Astrocyte (in vitro differentiated cells and primary cell): ENCODE measurements at regions not wholly inside any gene's neighbourhood (a gene's known extent, or its start where the extent isn't known, plus 50 kb on each side); places are given as distances from the start of the nearest gene placed in this dataset.

Source experiments
- DNase-seq: peaks from one replicate; pipeline ENCODE4 v3.0.0-alpha.2; 2010; ENCODE audit warnings: low read depth
- FAIRE-seq: peaks from 2 replicates; lab custom pipeline; 2011; peaks lifted over from hg19 to GRCh38; lab: Jason Lieb, UNC
- H2AFZ ChIP-seq: 2 replicates; pipeline ENCODE4 v1.6.0; 2012; ENCODE audit warnings: low read depth, low read length, inconsistent platforms
- H3K27ac ChIP-seq: 2 replicates; pipeline ENCODE4 v1.5.1; 2011; ENCODE audit warnings: low read depth, low read length, inconsistent platforms
- H3K27me3 ChIP-seq: 2 replicates; pipeline ENCODE4 v1.6.0; 2011; ENCODE audit warnings: low read length, inconsistent platforms; ENCODE audit not compliant: insufficient read depth
- H3K36me3 ChIP-seq: 2 replicates; pipeline ENCODE4 v1.5.1; 2011; ENCODE audit warnings: low read length, inconsistent platforms; ENCODE audit not compliant: insufficient read depth
- H3K4me1 ChIP-seq: 2 replicates; pipeline ENCODE4 v1.5.1; 2011; ENCODE audit warnings: low read length, inconsistent platforms; ENCODE audit not compliant: insufficient read depth
- H3K4me2 ChIP-seq: 2 replicates; pipeline ENCODE4 v1.6.0; 2012; ENCODE audit warnings: low read length, inconsistent platforms
- H3K4me3 ChIP-seq: 2 replicates; pipeline ENCODE4 v1.5.1; 2011; ENCODE audit warnings: low read depth, mild to moderate bottlenecking, low read length, inconsistent platforms; ENCODE audit not compliant: insufficient read depth
- H3K79me2 ChIP-seq: 2 replicates; pipeline ENCODE4 v1.6.0; 2012; ENCODE audit warnings: mild to moderate bottlenecking, low read length, inconsistent platforms; ENCODE audit not compliant: insufficient read depth
- H3K9ac ChIP-seq: 2 replicates; pipeline ENCODE4 v1.6.0; 2012; ENCODE audit warnings: mild to moderate bottlenecking, low read length, inconsistent platforms
- H3K9me3 ChIP-seq: 2 replicates; pipeline ENCODE4 v1.5.1; 2012; ENCODE audit warnings: low read depth, mild to moderate bottlenecking, low read length, inconsistent platforms; ENCODE audit not compliant: insufficient read depth
- H4K20me1 ChIP-seq: 2 replicates; pipeline ENCODE4 v1.6.0; 2012; ENCODE audit warnings: low read length, inconsistent platforms; ENCODE audit not compliant: insufficient read depth
- H3K27ac Mint-ChIP-seq: one replicate; pipeline ENCODE4 v1.8.0; 2021; ENCODE audit warnings: mild to moderate bottlenecking, mixed read lengths; ENCODE audit not compliant: unreplicated experiment
- H3K27me3 Mint-ChIP-seq: one replicate; pipeline ENCODE4 v1.8.0; 2021; ENCODE audit warnings: low read depth, mixed read lengths; ENCODE audit not compliant: unreplicated experiment
- H3K36me3 Mint-ChIP-seq: one replicate; pipeline ENCODE4 v1.8.0; 2021; ENCODE audit warnings: low read depth, mixed read lengths; ENCODE audit not compliant: unreplicated experiment
- H3K4me1 Mint-ChIP-seq: one replicate; pipeline ENCODE4 v1.8.0; 2021; ENCODE audit warnings: low read depth, mixed read lengths; ENCODE audit not compliant: unreplicated experiment
- H3K4me3 Mint-ChIP-seq: one replicate; pipeline ENCODE4 v1.8.0; 2021; ENCODE audit warnings: mild to moderate bottlenecking, moderate library complexity, mixed read lengths; ENCODE audit not compliant: unreplicated experiment
- H3K9me3 Mint-ChIP-seq: one replicate; pipeline ENCODE4 v1.8.0; 2021; ENCODE audit warnings: mild to moderate bottlenecking, mixed read lengths; ENCODE audit not compliant: unreplicated experiment
- EZH2 ChIP-seq: IDR thresholded peaks from 2 replicates; pipeline ENCODE4 v1.6.1; 2012; ENCODE audit warnings: mild to moderate bottlenecking, low read length, inconsistent platforms; ENCODE audit not compliant: insufficient read depth
- TF ChIP-seq, protein P1 (sequence below): IDR thresholded peaks from 2 replicates; pipeline ENCODE4 v1.5.1; 2011; ENCODE audit warnings: low read depth, mild to moderate bottlenecking, inconsistent platforms, low read length, moderate library complexity; ENCODE audit not compliant: insufficient read depth

DNA sequence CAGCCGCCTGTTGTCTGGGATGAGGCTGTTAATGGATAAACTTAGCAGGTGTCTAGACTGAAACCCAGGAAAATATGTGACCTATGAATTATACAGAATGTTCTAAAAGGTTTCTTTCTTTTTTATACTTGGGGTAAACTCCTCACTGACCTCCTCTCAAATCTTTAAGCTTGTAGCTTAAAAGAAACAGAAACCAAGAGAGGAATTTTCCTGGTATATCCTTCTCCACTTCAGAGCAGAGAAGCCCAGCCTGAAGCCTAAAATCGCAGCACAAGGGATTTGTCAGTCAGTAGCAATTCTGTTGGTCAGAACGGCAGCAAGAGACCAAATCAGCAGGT, 99.4 kb upstream of the RIPOR2 start:
- Histone ChIP-seq H3K4me3 (no peak overlapping the region), H3K79me2 (no peaks in the 10 kb centered on the region), H4K20me1 (no peaks in the 10 kb centered on the region), H3K9me3 (no peaks in the 10 kb centered on the region), H3K4me1 (peaks cover 5% of the 10 kb centered on the region), H3K27ac (no peak overlapping the region), H3K9ac (no peak overlapping the region), H3K27me3 (no peaks in the 10 kb centered on the region), H3K36me3 (no peaks in the 10 kb centered on the region), H3K4me2 (no peak overlapping the region), H2AFZ (no peak overlapping the region)
- H3K4me3 Mint-ChIP-seq = no peak overlapping the region
- TF ChIP-seq EZH2 = no peak
- TF ChIP-seq, protein P1, sequence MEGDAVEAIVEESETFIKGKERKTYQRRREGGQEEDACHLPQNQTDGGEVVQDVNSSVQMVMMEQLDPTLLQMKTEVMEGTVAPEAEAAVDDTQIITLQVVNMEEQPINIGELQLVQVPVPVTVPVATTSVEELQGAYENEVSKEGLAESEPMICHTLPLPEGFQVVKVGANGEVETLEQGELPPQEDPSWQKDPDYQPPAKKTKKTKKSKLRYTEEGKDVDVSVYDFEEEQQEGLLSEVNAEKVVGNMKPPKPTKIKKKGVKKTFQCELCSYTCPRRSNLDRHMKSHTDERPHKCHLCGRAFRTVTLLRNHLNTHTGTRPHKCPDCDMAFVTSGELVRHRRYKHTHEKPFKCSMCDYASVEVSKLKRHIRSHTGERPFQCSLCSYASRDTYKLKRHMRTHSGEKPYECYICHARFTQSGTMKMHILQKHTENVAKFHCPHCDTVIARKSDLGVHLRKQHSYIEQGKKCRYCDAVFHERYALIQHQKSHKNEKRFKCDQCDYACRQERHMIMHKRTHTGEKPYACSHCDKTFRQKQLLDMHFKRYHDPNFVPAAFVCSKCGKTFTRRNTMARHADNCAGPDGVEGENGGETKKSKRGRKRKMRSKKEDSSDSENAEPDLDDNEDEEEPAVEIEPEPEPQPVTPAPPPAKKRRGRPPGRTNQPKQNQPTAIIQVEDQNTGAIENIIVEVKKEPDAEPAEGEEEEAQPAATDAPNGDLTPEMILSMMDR = no peak
- no peaks in the 10 kb centered on the region for H3K36me3 Mint-ChIP-seq
- FAIRE-seq (no peak), DNase-seq (no peak)
- no peaks in the 10 kb centered on the region for H3K27me3 Mint-ChIP-seq
- no peaks in the 10 kb centered on the region for H3K9me3 Mint-ChIP-seq
- no peaks in the 10 kb centered on the region for H3K4me1 Mint-ChIP-seq
- no peak overlapping the region for H3K27ac Mint-ChIP-seq

- H3K4me1 Mint-ChIP-seq = no peaks in the 10 kb centered on the region
- H3K36me3 Mint-ChIP-seq = no peaks in the 10 kb centered on the region
- Histone ChIP-seq H3K27ac (no peak overlapping the region), H3K4me2 (peak overlapping the region; percentile 20), H3K9me3 (no peaks in the 10 kb centered on the region), H3K79me2 (no peaks in the 10 kb centered on the region), H2AFZ (peak overlapping the region; percentile 58), H4K20me1 (no peaks in the 10 kb centered on the region), H3K4me1 (peaks cover 5% of the 10 kb centered on the region), H3K36me3 (no peaks in the 10 kb centered on the region), H3K9ac (no peak overlapping the region), H3K4me3 (no peak overlapping the region), H3K27me3 (no peaks in the 10 kb centered on the region)
- no peaks in the 10 kb centered on the region for H3K27me3 Mint-ChIP-seq
- TF ChIP-seq EZH2 = no peak
- TF ChIP-seq, protein P1 = no peak
- peak; percentile 9 for DNase-seq
- H3K27ac Mint-ChIP-seq = no peak overlapping the region
- no peak overlapping the region for H3K4me3 Mint-ChIP-seq
- H3K9me3 Mint-ChIP-seq = no peaks in the 10 kb centered on the region
- FAIRE-seq = no peak
Measured at GRCh38 chr6:25035512-25036435, 100.0 kb upstream of the RIPOR2 start.

DNA sequence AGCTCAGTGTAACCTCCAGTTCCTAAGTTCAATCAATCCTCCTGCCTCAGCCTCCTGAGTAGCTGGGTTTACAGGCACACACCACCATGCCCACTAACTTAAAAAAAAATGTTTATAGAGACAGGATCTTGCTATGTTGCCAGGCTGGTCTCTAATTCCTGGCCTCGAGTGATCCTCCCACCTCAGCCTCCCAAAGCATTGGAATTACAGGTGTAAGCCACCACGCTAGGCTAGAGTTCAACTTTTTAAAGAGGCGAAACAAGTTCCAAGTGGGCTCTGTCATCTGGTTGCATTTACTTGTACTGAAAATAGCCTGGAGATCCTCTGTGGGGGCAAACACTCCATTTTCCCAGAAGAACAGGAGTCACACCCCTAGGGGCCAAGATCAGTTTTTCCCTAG, 100.7 kb upstream of the RIPOR2 start:
- H3K36me3 ChIP-seq = no peaks in the 10 kb centered on the region
- no peaks in the 10 kb centered on the region for H3K79me2 ChIP-seq
- no peaks in the 10 kb centered on the region for H3K27me3 ChIP-seq
- Mint-ChIP-seq H3K4me1 (no peaks in the 10 kb centered on the region), H3K36me3 (no peaks in the 10 kb centered on the region), H3K27ac (no peak overlapping the region), H3K9me3 (no peaks in the 10 kb centered on the region), H3K4me3 (no peak overlapping the region), H3K27me3 (no peaks in the 10 kb centered on the region)
- TF ChIP-seq, protein P1 = no peak
- TF ChIP-seq EZH2 = no peak
- FAIRE-seq = no peak
- peaks cover 10% of the 10 kb centered on the region for H3K4me1 ChIP-seq
- H3K27ac ChIP-seq = no peak overlapping the region
- no peak overlapping the region for H3K4me3 ChIP-seq
- no peak overlapping the region for H2AFZ ChIP-seq
- no peaks in the 10 kb centered on the region for H4K20me1 ChIP-seq
- no peak overlapping the region for H3K9ac ChIP-seq
- no peaks in the 10 kb centered on the region for H3K9me3 ChIP-seq
- H3K4me2 ChIP-seq = no peak overlapping the region
- no peak for DNase-seq
